Esophagus muscularis mucosa (tissue), 4 donors: ENCODE measurements at regions not wholly inside any gene's neighbourhood (a gene's known extent, or its start where the extent isn't known, plus 50 kb on each side); places are given as distances from the start of the nearest gene placed in this dataset.
A peak's percentile ranks its signal among the peaks of the same experiment; 100 is the strongest.

Experiments
- DNase-seq: peaks from one replicate; pipeline ENCODE4 v3.0.0-alpha.2; 2017; ENCODE audit errors: extremely low spot score
- H3K27ac ChIP-seq, 4 donors: fragments of 200-600 bp; sonication (generic); replicated peaks in 1 of 4; 1 replicate in 3 of 4; 2 replicates in 1 of 4; pipeline ENCODE4 v1.5.1; 2016 to 2019; ENCODE audit warnings: mild to moderate bottlenecking in 1 of 4
- H3K27me3 ChIP-seq, 4 donors: fragments of 200-600 bp; sonication (generic); one replicate each; pipeline versions ENCODE4 v1.5.1 to v1.6.0; 2016 to 2019
- H3K36me3 ChIP-seq, 4 donors: fragments of 200-600 bp; sonication (generic); one replicate each; pipeline ENCODE4 v1.5.1; 2016 to 2019
- H3K4me1 ChIP-seq, 4 donors: fragments of 200-600 bp; sonication (generic); one replicate each; pipeline ENCODE4 v1.5.1; 2016 to 2019
- H3K4me3 ChIP-seq, 4 donors: fragments of 200-600 bp; sonication (generic); 1 replicate in 2 of 4; 2 replicates in 2 of 4; pipeline ENCODE4 v1.5.1; 2016 to 2019; ENCODE audit warnings: mild to moderate bottlenecking in 4 of 4, moderate library complexity in 1 of 4
- H3K9me3 ChIP-seq, 4 donors: fragments of 200-600 bp; sonication (generic); 1 replicate in 3 of 4; 2 replicates in 1 of 4; pipeline ENCODE4 v1.5.1; 2016 to 2019
- CTCF ChIP-seq, 3 experiments: fragments of 200-600 bp in 2 of 3; fragments of 450-650 bp in 1 of 3; sonication (generic) in 2 of 3; IDR thresholded peaks; one replicate each; pipeline ENCODE4 v1.5.1; 2017 to 2019; ENCODE audit warnings: antibody characterized with exemption in 3 of 3, mild to moderate bottlenecking in 2 of 3, moderate library complexity in 1 of 3
- EP300 ChIP-seq: sonication (generic); formaldehyde crosslinking; IDR thresholded peaks from one replicate; pipeline ENCODE4 v1.6.1; 2017; ENCODE audit warnings: antibody characterized with exemption
- POLR2A ChIP-seq: fragments of 450-650 bp; IDR thresholded peaks from one replicate; pipeline ENCODE4 v1.6.1; 2017; ENCODE audit warnings: antibody characterized with exemption, moderate library complexity, mild to moderate bottlenecking, low read depth
- POLR2AphosphoS5 ChIP-seq, 2 donors: sonication (generic); formaldehyde crosslinking; IDR thresholded peaks; one replicate each; pipeline ENCODE4 v1.6.1; 2017; ENCODE audit warnings: antibody characterized with exemption in 2 of 2
- WGBS: methylation state at CpG from one replicate; pipeline ENCODE4 v1.1.5; 2018; 5-methylcytosine and 5-hydroxymethylcytosine counted together
- intact Hi-C: fragments of 100-400 bp; cut with DNase I; formaldehyde crosslinking; loops from one replicate; pipeline ENCODE4 v1.15.1; 2023

- Histone ChIP-seq H3K4me3 (no peak overlapping the region), H3K27me3 (peaks cover 0 to 25% (median 2%) of the 10 kb centered on the region in 4 donors), H3K4me1 (no peaks in the 10 kb centered on the region), H3K36me3 (no peaks in the 10 kb centered on the region), H3K27ac (no peak overlapping the region), H3K9me3 (no peaks in the 10 kb centered on the region)
- WGBS, result 28% methylated on average over 2 of the region's 2 CpGs
- DNase-seq, result peak; percentile 57
- TF ChIP-seq POLR2AphosphoS5 (IDR thresholded peaks at IDR 0.05), result no peak
- no peak for TF ChIP-seq EP300
- no peak for TF ChIP-seq POLR2A
- TF ChIP-seq CTCF (IDR thresholded peaks at IDR 0.05), result no peak
- intact Hi-C loops, result no loop called here
These were observed 140.6 kb upstream of the GRIK3 start for GRCh38 chr1:37174876-37175275.

- peak; percentile 79 for DNase-seq
- intact Hi-C loops, result no loop called here
- Histone ChIP-seq H3K4me3 (no peak overlapping the region), H3K4me1 (no peaks in the 10 kb centered on the region), H3K36me3 (no peaks in the 10 kb centered on the region), H3K27ac (no peak overlapping the region), H3K27me3 (peaks cover 0 to 24% (median 2%) of the 10 kb centered on the region in 4 donors), H3K9me3 (no peaks in the 10 kb centered on the region)
- TF ChIP-seq POLR2AphosphoS5 (IDR thresholded peaks at IDR 0.05) (no peak), CTCF (IDR thresholded peaks at IDR 0.05) (no peak), POLR2A (no peak), EP300 (no peak)
These were observed 141.4 kb upstream of the GRIK3 start for GRCh38 chr1:37175666-37176215.

GRCh38 chr1:37176269-37176668 is 142.0 kb upstream of the GRIK3 start:
- H3K36me3 ChIP-seq, result no peaks in the 10 kb centered on the region
- no peak for TF ChIP-seq EP300
- no peak for TF ChIP-seq POLR2AphosphoS5 (IDR thresholded peaks at IDR 0.05)
- TF ChIP-seq CTCF (IDR thresholded peaks at IDR 0.05), result no peak
- no peak for TF ChIP-seq POLR2A
- peak; percentile 77 for DNase-seq
- WGBS, result 82% methylated on average over 1 of the region's 1 CpG
- no peaks in the 10 kb centered on the region for H3K9me3 ChIP-seq
- H3K4me3 ChIP-seq, result no peak overlapping the region
- H3K27me3 ChIP-seq, result peaks cover 0 to 28% (median 3%) of the 10 kb centered on the region in 4 donors
- H3K4me1 ChIP-seq, result no peaks in the 10 kb centered on the region
- H3K27ac ChIP-seq, result no peak overlapping the region
- intact Hi-C loops, result no loop called here

GRCh38 chr1:37177230-37177864 is 143.0 kb upstream of the GRIK3 start:
- WGBS, result 68% methylated on average over 10 of the region's 10 CpGs
- no peak overlapping the region for H3K27ac ChIP-seq
- peaks cover 0 to 31% (median 4%) of the 10 kb centered on the region in 4 donors for H3K27me3 ChIP-seq
- peaks cover 0 to 5% (median 2%) of the 10 kb centered on the region in 4 donors for H3K9me3 ChIP-seq
- H3K4me1 ChIP-seq, result no peaks in the 10 kb centered on the region
- no peak overlapping the region for H3K4me3 ChIP-seq
- intact Hi-C loops, result no loop called here
- DNase-seq, result peak; percentile 85
- no peaks in the 10 kb centered on the region for H3K36me3 ChIP-seq
- no peak for TF ChIP-seq POLR2AphosphoS5 (IDR thresholded peaks at IDR 0.05)
- TF ChIP-seq POLR2A, result no peak
- TF ChIP-seq CTCF (IDR thresholded peaks at IDR 0.05), result peak in 1 of 3 experiments; percentile 13
- no peak for TF ChIP-seq EP300
